ENCODE measurements at regions not wholly inside any gene's neighbourhood (a gene's known extent, or its start where the extent isn't known, plus 50 kb on each side); places are given as distances from the start of the nearest gene placed in this dataset.

- no peak for DNase-seq (ENCODE audit: low read depth in 1 of 2, low spot score in 1 of 2)
- POLR2A ChIA-PET = no interaction called here
These were observed 143.4 kb downstream of the EBLN2 start for GRCh38 chr3:73204841-73205240.

DNA sequence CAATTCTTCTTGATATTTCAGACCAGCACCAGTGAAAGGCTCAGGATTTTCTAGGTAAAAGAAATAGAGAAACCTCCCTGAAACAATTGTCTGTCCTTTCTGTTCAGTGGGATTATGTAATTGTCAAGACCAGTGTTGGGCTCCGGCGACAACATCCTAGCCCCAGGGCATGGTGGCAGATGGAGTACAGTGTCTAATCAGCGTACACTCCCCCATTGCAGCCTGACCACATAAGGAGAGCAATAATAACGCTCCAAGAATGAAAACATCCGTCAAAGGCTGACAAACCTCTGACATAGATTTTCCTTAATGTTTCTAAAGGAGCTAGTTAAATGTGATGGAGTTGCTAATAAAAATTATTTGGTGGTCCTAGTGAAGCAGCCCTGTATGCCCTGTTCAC, 144.6 kb downstream of the EBLN2 start:
- no peak overlapping the region for H3K4me2 ChIP-seq
- DNase-seq (ENCODE audit: low read depth in 1 of 2, low spot score in 1 of 2) (no peak), FAIRE-seq (no peak), ATAC-seq (no peak)
- ChIA-PET POLR2A (no interaction called here), CTCF (no interaction called here)
- no peaks in the 10 kb centered on the region for H3K9me3 ChIP-seq
- no peaks in the 10 kb centered on the region for H3K4me1 ChIP-seq
- TF ChIP-seq POLR2AphosphoS2 (conservative IDR thresholded peaks at IDR 0.05; ENCODE audit: low read length) (no peak), CBX8 (IDR thresholded peaks at IDR 0.05) (no peak), HOXB5 (CRISPR knock-in tag; IDR thresholded peaks at IDR 0.05) (no peak), RNF2 (IDR thresholded peaks at IDR 0.05; ENCODE audit: borderline replicate concordance, low read depth) (no peak), BHLHE40 (IDR thresholded peaks at IDR 0.05; ENCODE audit: low read depth, low read length) (no peak), TP53 (CRISPR knock-in tag; IDR thresholded peaks at IDR 0.05) (no peak), FOSL2 (IDR thresholded peaks at IDR 0.05) (no peak), FOSL2 (CRISPR knock-in tag; IDR thresholded peaks at IDR 0.05) (no peak), ZSCAN20 (CRISPR knock-in tag; IDR thresholded peaks at IDR 0.05) (no peak)
- TF ChIP-seq, protein P1, sequence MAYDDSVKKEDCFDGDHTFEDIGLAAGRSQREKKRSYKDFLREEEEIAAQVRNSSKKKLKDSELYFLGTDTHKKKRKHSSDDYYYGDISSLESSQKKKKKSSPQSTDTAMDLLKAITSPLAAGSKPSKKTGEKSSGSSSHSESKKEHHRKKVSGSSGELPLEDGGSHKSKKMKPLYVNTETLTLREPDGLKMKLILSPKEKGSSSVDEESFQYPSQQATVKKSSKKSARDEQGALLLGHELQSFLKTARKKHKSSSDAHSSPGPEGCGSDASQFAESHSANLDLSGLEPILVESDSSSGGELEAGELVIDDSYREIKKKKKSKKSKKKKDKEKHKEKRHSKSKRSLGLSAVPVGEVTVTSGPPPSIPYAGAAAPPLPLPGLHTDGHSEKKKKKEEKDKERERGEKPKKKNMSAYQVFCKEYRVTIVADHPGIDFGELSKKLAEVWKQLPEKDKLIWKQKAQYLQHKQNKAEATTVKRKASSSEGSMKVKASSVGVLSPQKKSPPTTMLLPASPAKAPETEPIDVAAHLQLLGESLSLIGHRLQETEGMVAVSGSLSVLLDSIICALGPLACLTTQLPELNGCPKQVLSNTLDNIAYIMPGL (CRISPR knock-in tag; IDR thresholded peaks at IDR 0.05; ENCODE audit: borderline replicate concordance) = no peak
- TF ChIP-seq, protein P2, sequence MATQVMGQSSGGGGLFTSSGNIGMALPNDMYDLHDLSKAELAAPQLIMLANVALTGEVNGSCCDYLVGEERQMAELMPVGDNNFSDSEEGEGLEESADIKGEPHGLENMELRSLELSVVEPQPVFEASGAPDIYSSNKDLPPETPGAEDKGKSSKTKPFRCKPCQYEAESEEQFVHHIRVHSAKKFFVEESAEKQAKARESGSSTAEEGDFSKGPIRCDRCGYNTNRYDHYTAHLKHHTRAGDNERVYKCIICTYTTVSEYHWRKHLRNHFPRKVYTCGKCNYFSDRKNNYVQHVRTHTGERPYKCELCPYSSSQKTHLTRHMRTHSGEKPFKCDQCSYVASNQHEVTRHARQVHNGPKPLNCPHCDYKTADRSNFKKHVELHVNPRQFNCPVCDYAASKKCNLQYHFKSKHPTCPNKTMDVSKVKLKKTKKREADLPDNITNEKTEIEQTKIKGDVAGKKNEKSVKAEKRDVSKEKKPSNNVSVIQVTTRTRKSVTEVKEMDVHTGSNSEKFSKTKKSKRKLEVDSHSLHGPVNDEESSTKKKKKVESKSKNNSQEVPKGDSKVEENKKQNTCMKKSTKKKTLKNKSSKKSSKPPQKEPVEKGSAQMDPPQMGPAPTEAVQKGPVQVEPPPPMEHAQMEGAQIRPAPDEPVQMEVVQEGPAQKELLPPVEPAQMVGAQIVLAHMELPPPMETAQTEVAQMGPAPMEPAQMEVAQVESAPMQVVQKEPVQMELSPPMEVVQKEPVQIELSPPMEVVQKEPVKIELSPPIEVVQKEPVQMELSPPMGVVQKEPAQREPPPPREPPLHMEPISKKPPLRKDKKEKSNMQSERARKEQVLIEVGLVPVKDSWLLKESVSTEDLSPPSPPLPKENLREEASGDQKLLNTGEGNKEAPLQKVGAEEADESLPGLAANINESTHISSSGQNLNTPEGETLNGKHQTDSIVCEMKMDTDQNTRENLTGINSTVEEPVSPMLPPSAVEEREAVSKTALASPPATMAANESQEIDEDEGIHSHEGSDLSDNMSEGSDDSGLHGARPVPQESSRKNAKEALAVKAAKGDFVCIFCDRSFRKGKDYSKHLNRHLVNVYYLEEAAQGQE (IDR thresholded peaks at IDR 0.05) = no peak
- 30% methylated on average over 5 of the region's 5 CpGs for WGBS (ENCODE audit: missing lambda C conversion rate)
- no peak overlapping the region for H3K27ac ChIP-seq
- no peak overlapping the region for H3K4me3 ChIP-seq

More at GRCh38 chr3:73204841-73205240, 143.4 kb downstream of the EBLN2 start:
- TF ChIP-seq, protein P3, sequence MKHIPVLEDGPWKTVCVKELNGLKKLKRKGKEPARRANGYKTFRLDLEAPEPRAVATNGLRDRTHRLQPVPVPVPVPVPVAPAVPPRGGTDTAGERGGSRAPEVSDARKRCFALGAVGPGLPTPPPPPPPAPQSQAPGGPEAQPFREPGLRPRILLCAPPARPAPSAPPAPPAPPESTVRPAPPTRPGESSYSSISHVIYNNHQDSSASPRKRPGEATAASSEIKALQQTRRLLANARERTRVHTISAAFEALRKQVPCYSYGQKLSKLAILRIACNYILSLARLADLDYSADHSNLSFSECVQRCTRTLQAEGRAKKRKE (CRISPR knock-in tag; IDR thresholded peaks at IDR 0.05; ENCODE audit: low read depth) = no peak
- TF ChIP-seq POLR2A (IDR thresholded peaks at IDR 0.05; ENCODE audit: low read length) (no peak), KDM5A (IDR thresholded peaks at IDR 0.05) (no peak), NFE2L2 (conservative IDR thresholded peaks at IDR 0.05; ENCODE audit: low read length) (no peak), TFCP2L1 (CRISPR knock-in tag; IDR thresholded peaks at IDR 0.05) (no peak), SREBF2 (IDR thresholded peaks at IDR 0.05) (no peak), SMC3 (IDR thresholded peaks at IDR 0.05) (no peak), NR3C1 (IDR thresholded peaks at IDR 0.05) (no peak), BCL3 (IDR thresholded peaks at IDR 0.05) (no peak), CEBPB (IDR thresholded peaks at IDR 0.05) (no peak), EHMT2 (IDR thresholded peaks at IDR 0.05; ENCODE audit: low read depth) (no peak), ZSCAN20 (CRISPR knock-in tag; IDR thresholded peaks at IDR 0.05) (no peak), CTCF (IDR thresholded peaks at IDR 0.05) (no peak), HOXA7 (CRISPR knock-in tag; IDR thresholded peaks at IDR 0.05) (no peak)
- CTCF ChIA-PET = interaction anchor here (1.0 kb wide), 1 partner anchor 19 kb away, joined by 3 read pairs; no protein-coding TSS in a partner anchor
- ATAC-seq = no peak
- no peak overlapping the region for H3K4me3 ChIP-seq
- H3K27ac ChIP-seq = no peak overlapping the region
- no peaks in the 10 kb centered on the region for H3K4me1 ChIP-seq
- no peak for FAIRE-seq
- no peaks in the 10 kb centered on the region for H3K9me3 ChIP-seq
- no peak overlapping the region for H3K4me2 ChIP-seq

Data from A549 (cell line).